GM21447 (cell line): ENCODE measurements at regions not wholly inside any gene's neighbourhood (a gene's known extent, or its start where the extent isn't known, plus 50 kb on each side); places are given as distances from the start of the nearest gene placed in this dataset.

Source experiments
- ATAC-seq: cut with Tn5 transposase; IDR thresholded peaks from one replicate; pipeline ENCODE4 v1.9.1; 2021; ENCODE audit not compliant: unreplicated experiment

DNA sequence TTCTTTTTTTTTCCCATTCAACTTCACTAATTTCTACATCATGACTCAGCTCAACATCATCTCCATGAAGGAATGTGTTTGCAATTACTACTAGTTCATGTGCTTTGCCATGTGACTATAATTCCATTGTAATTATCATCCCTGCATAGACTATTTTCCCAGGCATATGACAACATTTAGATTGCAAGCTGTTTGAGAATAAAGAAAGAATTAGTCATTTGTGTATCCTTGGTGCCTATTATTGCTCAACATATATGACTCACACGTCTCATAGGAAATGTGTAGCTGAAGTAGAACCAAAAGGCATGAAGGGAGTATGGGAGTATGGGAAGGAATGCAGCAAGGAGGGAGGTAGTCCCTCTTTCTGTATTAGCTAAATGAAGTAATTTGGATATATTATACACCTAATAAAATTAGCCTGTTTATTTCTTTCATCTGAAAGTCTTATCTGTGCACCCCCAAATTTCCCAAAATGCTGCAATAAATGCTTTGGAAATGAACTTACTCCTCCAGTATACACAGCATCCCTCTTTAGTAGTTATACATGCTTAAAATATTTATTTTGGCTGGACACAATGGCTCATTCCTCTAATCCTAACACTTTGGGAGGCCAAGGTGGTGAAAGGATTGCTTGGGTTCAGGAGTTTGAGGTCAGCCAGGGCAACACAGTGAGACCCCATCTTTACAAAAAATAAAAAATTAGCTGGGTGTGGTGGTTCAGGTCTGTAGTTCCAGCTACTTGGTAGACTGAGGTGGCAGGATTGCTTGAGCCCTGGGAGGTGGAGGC, 316.9 kb upstream of the ADGRL4 start:
- no peak for ATAC-seq

- no peak for ATAC-seq
These were observed 316.0 kb upstream of the ADGRL4 start for GRCh38 chr1:79322511-79323027.

- no peak for ATAC-seq
These were observed 305.9 kb upstream of the ADGRL4 start for GRCh38 chr1:79312438-79312837.

DNA sequence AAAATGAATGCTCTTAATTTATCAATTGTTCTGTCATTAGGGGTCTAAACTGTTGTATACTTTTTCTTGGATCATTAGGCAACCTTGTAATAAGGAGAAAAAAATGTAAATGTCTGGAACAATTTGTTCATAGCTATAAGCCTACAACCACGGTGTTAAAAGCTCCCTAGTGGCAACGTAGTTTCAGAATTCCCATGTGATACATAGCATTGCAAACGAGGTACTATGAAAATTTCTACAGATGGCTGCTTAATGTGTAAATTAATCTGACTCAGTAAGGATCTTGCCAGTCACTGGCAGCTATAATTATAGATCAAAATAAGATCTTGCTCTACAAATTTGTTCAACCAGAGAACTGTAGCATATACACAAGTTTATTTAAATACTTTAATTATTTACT, 304.1 kb upstream of the ADGRL4 start:
- ATAC-seq: no peak

- no peak for ATAC-seq
These were observed 297.6 kb upstream of the ADGRL4 start for GRCh38 chr1:79304131-79304530.

- no peak for ATAC-seq
These were observed 296.5 kb upstream of the ADGRL4 start for GRCh38 chr1:79303040-79303439.

DNA sequence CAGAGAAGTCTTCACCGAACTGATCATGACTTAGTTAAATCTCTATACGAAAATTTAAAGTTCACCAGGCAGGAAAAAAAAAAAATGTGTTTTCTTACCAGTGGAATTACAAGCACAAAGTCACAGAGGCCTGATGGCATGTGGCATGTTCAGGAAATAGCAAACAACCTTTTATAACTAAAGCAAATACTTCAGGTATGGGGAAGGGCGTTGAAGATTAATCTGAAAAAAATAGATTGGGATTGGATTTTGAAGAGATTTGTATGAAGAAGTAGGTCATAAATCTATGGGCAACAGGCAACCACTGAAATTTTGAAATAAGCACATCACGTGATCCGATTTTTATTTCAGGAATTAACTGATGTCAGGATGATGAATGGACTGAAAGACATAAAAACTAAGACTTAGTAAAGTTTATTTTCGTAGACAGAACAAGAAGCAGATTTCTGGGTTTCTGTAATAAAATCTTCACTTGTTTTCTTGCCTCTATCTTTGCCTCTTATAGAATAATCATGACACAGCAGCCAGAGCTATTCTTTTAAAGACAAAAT, 295.9 kb upstream of the ADGRL4 start:
- ATAC-seq: no peak

DNA sequence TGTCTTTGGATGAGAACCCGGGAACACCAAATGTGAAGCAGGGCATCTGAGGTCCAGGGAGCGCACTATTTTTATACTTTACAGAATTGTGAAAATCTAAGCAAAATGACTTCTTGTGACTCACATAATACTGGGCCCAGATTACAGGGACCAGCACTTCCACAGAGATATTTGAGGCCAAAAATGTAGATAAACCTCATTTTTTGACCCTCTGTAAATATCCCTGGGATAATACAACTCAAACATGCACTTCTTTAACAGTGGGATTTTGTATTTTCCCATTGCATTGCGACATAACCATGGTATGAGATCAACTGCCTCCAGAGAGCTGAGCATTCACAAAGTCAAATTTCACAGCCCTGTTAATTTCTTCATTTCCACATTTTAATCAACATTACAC, 289.4 kb upstream of the ADGRL4 start:
- no peak for ATAC-seq

- ATAC-seq: no peak
These were observed 287.1 kb upstream of the ADGRL4 start for GRCh38 chr1:79293611-79294010.

DNA sequence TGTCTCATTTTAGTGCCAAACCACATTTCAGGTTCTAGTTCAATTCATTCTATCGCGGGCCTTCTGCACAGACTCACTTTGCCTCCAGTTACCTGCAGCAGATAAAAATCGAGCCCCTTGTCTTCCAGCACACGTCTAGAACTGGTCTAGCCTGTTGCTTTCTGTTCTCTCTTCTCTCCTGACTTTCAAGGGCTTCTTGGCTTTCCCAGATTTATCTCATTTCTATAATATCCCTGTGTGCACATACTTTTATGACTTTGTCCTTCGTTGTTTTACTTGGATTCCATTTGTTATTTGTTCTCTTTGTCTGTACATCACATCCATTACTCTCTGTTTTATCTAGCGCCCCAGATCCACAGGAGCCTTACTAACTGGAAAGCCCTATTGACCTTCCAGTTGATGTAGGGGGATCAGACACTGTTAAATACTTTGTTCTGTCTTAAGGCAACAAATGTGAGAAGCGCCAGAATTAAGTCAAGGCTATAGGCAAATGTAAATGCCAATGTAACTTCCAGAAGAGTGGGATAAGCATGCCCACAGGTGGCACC, 284.5 kb upstream of the ADGRL4 start:
- ATAC-seq: no peak

DNA sequence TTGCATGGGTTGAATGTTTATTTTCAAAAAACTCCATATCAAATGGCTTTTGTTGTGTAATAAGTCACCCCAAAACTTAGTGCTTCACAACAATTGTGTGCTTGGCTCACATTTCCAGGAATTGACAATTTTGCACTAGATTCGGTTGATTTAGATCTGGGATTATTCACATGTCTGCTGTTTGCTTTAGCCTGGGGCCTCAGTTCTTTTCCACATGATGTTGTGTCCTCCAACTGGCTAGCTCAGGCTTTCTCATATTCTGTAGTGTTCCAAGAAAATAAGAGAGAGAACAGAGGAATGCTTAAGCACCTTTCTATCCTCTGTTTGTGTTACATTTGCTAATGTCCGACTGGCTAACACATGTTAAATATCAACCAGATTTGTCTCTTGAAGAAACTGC, 281.5 kb upstream of the ADGRL4 start:
- no peak for ATAC-seq

DNA sequence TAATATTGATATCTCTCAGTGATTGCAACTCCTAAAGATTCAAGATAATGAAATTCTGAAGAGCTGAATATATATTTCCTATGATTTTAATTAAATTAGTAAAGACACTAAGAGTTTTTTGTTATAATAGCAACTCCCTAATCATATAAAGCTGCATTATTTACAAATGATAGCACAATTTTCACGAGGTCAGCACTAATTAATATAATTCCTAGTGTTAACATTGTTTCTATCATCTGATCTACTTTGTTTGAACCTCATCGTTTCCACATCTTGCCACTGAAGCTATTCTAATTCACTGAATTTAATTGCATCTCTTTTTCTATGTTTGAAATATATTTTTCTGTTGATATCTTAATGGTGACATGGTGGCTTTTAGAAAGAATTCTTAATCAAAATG, 279.1 kb upstream of the ADGRL4 start:
- no peak for ATAC-seq

- ATAC-seq: no peak
These were observed 276.9 kb upstream of the ADGRL4 start for GRCh38 chr1:79283451-79283850.

DNA sequence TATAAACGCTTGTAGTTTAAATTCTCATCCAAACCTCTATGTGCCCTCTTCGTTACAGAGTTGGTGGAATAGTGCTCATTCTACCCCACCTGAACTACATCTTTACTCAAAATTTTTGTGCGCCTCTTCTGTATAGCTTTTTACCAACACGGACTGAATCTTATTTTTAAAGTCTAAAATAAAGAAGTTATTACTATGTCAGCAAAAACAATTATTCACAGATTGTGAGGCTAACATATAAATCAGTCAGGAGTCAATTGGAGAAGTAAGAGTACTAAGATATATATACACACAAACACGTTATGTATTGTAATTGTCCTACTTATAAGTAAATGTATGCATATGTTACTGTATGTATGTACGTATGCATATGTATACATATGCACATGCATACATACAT, 274.9 kb upstream of the ADGRL4 start:
- ATAC-seq: no peak

GRCh38 chr1:79271759-79272158, 265.2 kb upstream of the ADGRL4 start:
- ATAC-seq: no peak

- ATAC-seq: no peak
These were observed 258.7 kb upstream of the ADGRL4 start for GRCh38 chr1:79264975-79265818.

- ATAC-seq: no peak
These were observed 257.8 kb upstream of the ADGRL4 start for GRCh38 chr1:79264285-79264684.

DNA sequence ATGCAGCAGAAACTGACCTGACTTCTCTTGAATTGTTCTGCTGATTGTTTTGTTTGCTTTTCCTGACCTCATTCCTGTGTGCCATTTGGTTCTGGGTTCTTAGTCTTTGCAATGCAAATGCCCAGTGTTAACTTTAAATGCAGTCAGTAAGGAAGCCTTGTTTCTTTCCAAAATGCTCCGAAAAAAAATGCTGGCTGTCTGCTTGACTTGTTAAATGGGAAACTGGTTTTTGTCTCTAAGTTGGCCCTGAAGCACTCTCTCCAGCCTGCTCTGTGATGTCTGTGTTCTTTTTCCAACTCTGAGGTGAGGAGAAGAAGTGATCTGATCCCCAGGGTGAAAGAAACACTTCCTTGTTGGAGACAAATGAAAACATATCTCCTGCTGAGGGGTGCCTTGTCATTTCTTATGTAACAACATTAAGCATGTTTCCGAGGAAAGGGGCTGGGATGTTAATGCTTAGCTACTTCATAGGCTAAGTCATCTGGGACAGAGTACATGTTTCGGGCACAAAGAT, 256.3 kb upstream of the ADGRL4 start:
- ATAC-seq: no peak

DNA sequence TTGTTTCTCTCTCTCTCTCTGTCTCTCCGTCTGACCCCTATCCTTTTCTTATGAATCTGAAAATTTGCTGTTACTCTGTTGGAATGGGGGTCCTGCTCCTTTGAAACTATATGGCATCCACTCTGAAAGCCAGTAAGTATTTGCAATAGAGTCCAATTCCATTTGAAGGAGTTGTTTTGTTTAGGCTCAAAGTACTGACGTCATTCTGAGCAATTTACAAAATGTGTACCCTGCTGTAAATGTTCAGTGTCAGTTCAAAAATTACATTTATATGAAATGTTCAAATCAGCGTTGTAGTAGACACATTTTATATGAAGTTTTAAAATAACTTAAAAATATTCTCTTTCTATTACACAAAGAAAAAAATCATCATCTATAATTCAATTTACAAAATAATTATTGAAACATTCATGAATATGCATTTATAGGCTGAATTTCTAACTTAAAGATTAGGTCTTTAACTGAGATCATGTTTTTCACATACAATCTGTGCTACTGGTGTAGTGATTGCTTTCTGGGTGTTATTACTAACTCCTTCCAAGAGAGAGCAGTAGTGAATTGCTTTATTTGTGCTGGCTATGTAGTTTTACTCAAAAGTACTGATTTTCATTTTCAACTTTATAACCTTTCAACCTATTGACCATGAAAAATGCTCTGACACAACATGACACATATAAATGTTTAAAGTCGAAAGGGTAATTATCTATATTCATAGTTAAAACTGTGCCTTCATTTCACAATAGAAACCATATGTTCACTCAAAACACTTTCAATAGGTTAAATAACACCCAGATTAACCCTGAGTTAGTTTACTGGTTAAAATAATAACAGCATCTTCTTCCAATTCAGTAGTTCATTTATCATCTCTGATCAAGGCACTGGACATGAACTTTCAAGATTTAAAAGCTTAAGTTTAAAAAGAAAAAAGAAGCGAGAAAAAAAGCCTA, 253.1 kb upstream of the ADGRL4 start:
- ATAC-seq: peak; percentile 49

- no peak for ATAC-seq
These were observed 248.9 kb upstream of the ADGRL4 start for GRCh38 chr1:79255421-79255820.
